ENCODE measurements at regions not wholly inside any gene's neighbourhood (a gene's known extent, or its start where the extent isn't known, plus 50 kb on each side); places are given as distances from the start of the nearest gene placed in this dataset.

GRCh38 chr16:50899951-50900350 lies 158.1 kb downstream of the CYLD start:
- Histone ChIP-seq H3K9me3 (peaks cover 0 to 12% of the 10 kb centered on the region in 2 donors), H3K4me3 (no peak overlapping the region), H3K36me3 (no peaks in the 10 kb centered on the region), H3K4me1 (no peaks in the 10 kb centered on the region), H3K27ac (no peak overlapping the region), H3K27me3 (no peaks in the 10 kb centered on the region)
- no peak for DNase-seq
- ATAC-seq = no peak
- intact Hi-C loops (cut with DNase I) = no loop called here
- TF ChIP-seq CTCF (IDR thresholded peaks at IDR 0.05) = no peak

GRCh38 chr16:50889746-50890145 lies 147.9 kb downstream of the CYLD start:
- H3K4me3 ChIP-seq = no peak overlapping the region
- no peak for ATAC-seq
- H3K27ac ChIP-seq = no peak overlapping the region
- TF ChIP-seq CTCF (IDR thresholded peaks at IDR 0.05) = no peak
- H3K27me3 ChIP-seq = no peaks in the 10 kb centered on the region
- intact Hi-C loops (cut with DNase I) = no loop called here
- no peaks in the 10 kb centered on the region for H3K4me1 ChIP-seq
- H3K36me3 ChIP-seq = no peaks in the 10 kb centered on the region
- H3K9me3 ChIP-seq = no peaks in the 10 kb centered on the region
- DNase-seq = no peak

GRCh38 chr16:50889276-50889675 lies 147.4 kb downstream of the CYLD start:
- DNase-seq (no peak), ATAC-seq (no peak)
- intact Hi-C loops (cut with DNase I) = no loop called here
- no peaks in the 10 kb centered on the region for H3K27me3 ChIP-seq
- no peak overlapping the region for H3K4me3 ChIP-seq
- H3K9me3 ChIP-seq = no peaks in the 10 kb centered on the region
- no peak overlapping the region for H3K27ac ChIP-seq
- H3K36me3 ChIP-seq = no peaks in the 10 kb centered on the region
- no peak for TF ChIP-seq CTCF (IDR thresholded peaks at IDR 0.05)
- H3K4me1 ChIP-seq = no peaks in the 10 kb centered on the region

- H3K27me3 ChIP-seq = no peaks in the 10 kb centered on the region
- H3K36me3 ChIP-seq = no peaks in the 10 kb centered on the region
- ATAC-seq = no peak
- H3K4me1 ChIP-seq = no peaks in the 10 kb centered on the region
- H3K27ac ChIP-seq = no peak overlapping the region
- no peak for TF ChIP-seq CTCF (IDR thresholded peaks at IDR 0.05)
- DNase-seq = no peak
- intact Hi-C loops (cut with DNase I) = no loop called here
- no peaks in the 10 kb centered on the region for H3K9me3 ChIP-seq
- no peak overlapping the region for H3K4me3 ChIP-seq
Measured at GRCh38 chr16:50888486-50889261, 146.8 kb downstream of the CYLD start.

- intact Hi-C loops (cut with DNase I) = no loop called here
- H3K27me3 ChIP-seq = peaks cover 0 to 5% of the 10 kb centered on the region in 2 donors
- TF ChIP-seq CTCF (IDR thresholded peaks at IDR 0.05) = no peak
- ATAC-seq = no peak
- no peaks in the 10 kb centered on the region for H3K9me3 ChIP-seq
- H3K27ac ChIP-seq = no peak overlapping the region
- no peak overlapping the region for H3K4me3 ChIP-seq
- no peaks in the 10 kb centered on the region for H3K36me3 ChIP-seq
- H3K4me1 ChIP-seq = no peaks in the 10 kb centered on the region
- no peak for DNase-seq
Measured at GRCh38 chr16:50887500-50888298, 145.8 kb downstream of the CYLD start.
